ENCODE measurements at regions not wholly inside any gene's neighbourhood (a gene's known extent, or its start where the extent isn't known, plus 50 kb on each side); places are given as distances from the start of the nearest gene placed in this dataset.

GRCh38 chr12:85531341-85531740 lies 251.3 kb downstream of the ALX1 start:
- ChIA-PET POLR2A (no interaction called here), CTCF (no interaction called here)
- no peak for TF ChIP-seq CTCF (IDR thresholded peaks at IDR 0.05; ENCODE audit: insufficient read depth, low read depth, low read length)
- no peaks in the 10 kb centered on the region for H3K27me3 ChIP-seq (ENCODE audit: control insufficient read depth, insufficient read depth, low read length)
- no peak for DNase-seq (ENCODE audit: low read depth)
- H3K4me3 ChIP-seq (ENCODE audit: low read depth, low read length), result no peak overlapping the region
- no peaks in the 10 kb centered on the region for H3K36me3 ChIP-seq (ENCODE audit: control insufficient read depth, insufficient read depth, low read length)

GRCh38 chr12:85549640-85550039 lies 269.6 kb downstream of the ALX1 start:
- DNase-seq (ENCODE audit: low read depth), result no peak
- CTCF ChIA-PET, result no interaction called here
- no peaks in the 10 kb centered on the region for H3K36me3 ChIP-seq (ENCODE audit: control insufficient read depth, insufficient read depth, low read length)
- TF ChIP-seq CTCF (IDR thresholded peaks at IDR 0.05; ENCODE audit: insufficient read depth, low read depth, low read length), result no peak
- POLR2A ChIA-PET, result no interaction called here
- no peak overlapping the region for H3K4me3 ChIP-seq (ENCODE audit: low read depth, low read length)
- H3K27me3 ChIP-seq (ENCODE audit: control insufficient read depth, insufficient read depth, low read length), result no peaks in the 10 kb centered on the region

- ChIA-PET POLR2A (no interaction called here), CTCF (interaction anchor here (0.9 kb wide), 1 partner anchor 12 kb away, joined by 3 read pairs; no protein-coding TSS in a partner anchor)
- H3K27me3 ChIP-seq (ENCODE audit: control insufficient read depth, insufficient read depth, low read length), result no peaks in the 10 kb centered on the region
- H3K36me3 ChIP-seq (ENCODE audit: control insufficient read depth, insufficient read depth, low read length), result no peaks in the 10 kb centered on the region
- TF ChIP-seq CTCF (IDR thresholded peaks at IDR 0.05; ENCODE audit: insufficient read depth, low read depth, low read length), result no peak
- DNase-seq (ENCODE audit: low read depth), result no peak
- no peak overlapping the region for H3K4me3 ChIP-seq (ENCODE audit: low read depth, low read length)
These were observed 270.9 kb downstream of the ALX1 start for GRCh38 chr12:85550924-85551323.

GRCh38 chr12:85552461-85552860 lies 272.4 kb downstream of the ALX1 start:
- ChIA-PET POLR2A (no interaction called here), CTCF (interaction anchor here (1.0 kb wide), 1 partner anchor 85 kb away, joined by 3 read pairs; no protein-coding TSS in a partner anchor)

GRCh38 chr12:85557850-85558249 lies 277.8 kb downstream of the ALX1 start:
- no peak for DNase-seq (ENCODE audit: low read depth)
- POLR2A ChIA-PET, result no interaction called here
- TF ChIP-seq CTCF (IDR thresholded peaks at IDR 0.05; ENCODE audit: insufficient read depth, low read depth, low read length), result no peak
- H3K27me3 ChIP-seq (ENCODE audit: control insufficient read depth, insufficient read depth, low read length), result no peaks in the 10 kb centered on the region
- CTCF ChIA-PET, result interaction anchor here (0.6 kb wide), 1 partner anchor 20 kb away, joined by 4 read pairs; no protein-coding TSS in a partner anchor
- no peaks in the 10 kb centered on the region for H3K36me3 ChIP-seq (ENCODE audit: control insufficient read depth, insufficient read depth, low read length)
- H3K4me3 ChIP-seq (ENCODE audit: low read depth, low read length), result no peak overlapping the region

More at GRCh38 chr12:85552461-85552860, 272.4 kb downstream of the ALX1 start:
- Histone ChIP-seq H3K36me3 (ENCODE audit: control insufficient read depth, insufficient read depth, low read length) (no peaks in the 10 kb centered on the region), H3K27me3 (ENCODE audit: control insufficient read depth, insufficient read depth, low read length) (no peaks in the 10 kb centered on the region), H3K4me3 (ENCODE audit: low read depth, low read length) (no peak overlapping the region)
- no peak for DNase-seq (ENCODE audit: low read depth)
- no peak for TF ChIP-seq CTCF (IDR thresholded peaks at IDR 0.05; ENCODE audit: insufficient read depth, low read depth, low read length)
